Activated CD4-positive, alpha-beta T cell treated with anti-CD3 and anti-CD28 coated beads for 36 hours (primary cell): ENCODE measurements at regions not wholly inside any gene's neighbourhood (a gene's known extent, or its start where the extent isn't known, plus 50 kb on each side); places are given as distances from the start of the nearest gene placed in this dataset.

ENCODE experiments used
- ATAC-seq: fragments of 200-7000 bp; cut with Tn5 transposase; one replicate; pipeline ENCODE4 v1.10.0; 2021; ENCODE audit warnings: mild to moderate bottlenecking, moderate library complexity
- CTCF ChIA-PET: fragments of 350-600 bp; sonication (Branson Sonifier 250); formaldehyde crosslinking; loops from one replicate; lab custom pipeline; 2021; ENCODE audit warnings: antibody characterized with exemption; lab: Charles Lee
- POLR2A ChIA-PET: fragments of 350-600 bp; sonication (Branson Sonifier 250); formaldehyde crosslinking; loops from one replicate; lab custom pipeline; 2021; ENCODE audit warnings: antibody characterized with exemption, inconsistent platforms; lab: Charles Lee
- DNase-seq: peaks from one replicate; pipeline ENCODE4 v3.0.0-alpha.2; 2020
- H3K27ac Mint-ChIP-seq: one replicate; pipeline ENCODE4 v1.8.0; 2021; ENCODE audit warnings: mixed read lengths
- H3K27me3 Mint-ChIP-seq: one replicate; pipeline ENCODE4 v1.8.0; 2021; ENCODE audit warnings: mixed read lengths
- H3K36me3 Mint-ChIP-seq: one replicate; pipeline ENCODE4 v1.8.0; 2021; ENCODE audit warnings: low read depth, mixed read lengths
- H3K4me1 Mint-ChIP-seq: one replicate; pipeline ENCODE4 v1.8.0; 2021; ENCODE audit warnings: mixed read lengths
- H3K4me3 Mint-ChIP-seq: one replicate; pipeline ENCODE4 v1.8.0; 2021; ENCODE audit warnings: mild to moderate bottlenecking, moderate library complexity, mixed read lengths
- H3K9me3 Mint-ChIP-seq: one replicate; pipeline ENCODE4 v1.8.0; 2021; ENCODE audit warnings: low read depth, mixed read lengths
- intact Hi-C, 2 experiments: fragments of 100-400 bp; cut with DNase I in 1 of 2; cut with micrococcal nuclease in 1 of 2; formaldehyde crosslinking; loops; one replicate each; pipeline versions ENCODE4 v1.14.2 to v1.15.1; 2022 to 2024; cut with DNase I, micrococcal nuclease

DNA sequence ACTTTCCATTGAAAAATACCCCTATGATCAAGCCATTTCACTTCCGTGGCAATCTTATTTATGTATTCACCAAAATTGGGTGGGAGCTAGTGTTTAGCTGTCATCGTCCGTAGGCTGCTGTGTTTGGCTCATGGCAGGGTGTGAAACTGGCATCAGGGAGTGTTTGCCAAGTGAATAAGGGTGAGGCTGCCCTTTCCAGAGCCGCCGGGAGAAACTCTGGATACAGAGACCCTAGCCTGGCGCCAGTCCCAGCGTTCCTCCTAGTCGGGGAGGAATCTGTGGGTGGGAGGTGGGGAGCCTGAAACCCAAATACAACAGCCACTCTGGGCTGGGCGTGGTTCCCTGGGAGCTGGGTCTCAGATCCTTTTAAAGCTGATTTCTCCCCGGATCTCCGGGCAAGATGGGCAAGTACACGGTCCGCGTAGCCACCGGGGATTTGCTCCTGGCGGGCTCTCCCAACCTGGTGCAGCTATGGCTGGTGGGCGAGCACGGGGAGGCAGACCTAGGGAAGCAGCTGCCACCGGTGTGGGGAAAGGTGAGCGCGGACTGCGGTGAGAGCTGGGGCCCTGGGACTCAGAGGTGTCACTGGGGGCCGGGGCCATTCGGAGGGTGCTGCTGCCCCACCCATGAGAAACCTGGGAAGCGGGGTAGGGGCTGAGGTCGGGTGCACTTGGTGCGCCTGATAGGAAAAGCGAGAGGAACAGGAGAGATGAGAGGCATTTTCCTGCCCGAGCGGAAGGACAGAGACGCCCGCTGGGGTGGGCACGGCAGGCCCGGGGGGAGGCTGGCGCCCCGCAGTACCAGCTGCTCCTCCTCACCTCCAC, 62.1 kb upstream of the TEKT1 start:
- Mint-ChIP-seq H3K27me3 (peaks cover 36% of the 10 kb centered on the region), H3K9me3 (peaks cover 3% of the 10 kb centered on the region), H3K27ac (no peak overlapping the region), H3K36me3 (peaks cover 2% of the 10 kb centered on the region), H3K4me3 (no peak overlapping the region), H3K4me1 (no peaks in the 10 kb centered on the region)
- DNase-seq (no peak), ATAC-seq (no peak)
- ChIA-PET POLR2A (no interaction called here), CTCF (interaction anchor here (0.5 to 4.3 kb wide), 11 partner anchors 10 to 226 kb away, joined by 3 to 35 read pairs (median 4); no protein-coding TSS in a partner anchor)
- intact Hi-C loops: loop anchor here in 1 of 2 experiments (1.0 to 5.0 kb wide), 2 partner anchors 50 to 226 kb away; no protein-coding TSS in a partner anchor

DNA sequence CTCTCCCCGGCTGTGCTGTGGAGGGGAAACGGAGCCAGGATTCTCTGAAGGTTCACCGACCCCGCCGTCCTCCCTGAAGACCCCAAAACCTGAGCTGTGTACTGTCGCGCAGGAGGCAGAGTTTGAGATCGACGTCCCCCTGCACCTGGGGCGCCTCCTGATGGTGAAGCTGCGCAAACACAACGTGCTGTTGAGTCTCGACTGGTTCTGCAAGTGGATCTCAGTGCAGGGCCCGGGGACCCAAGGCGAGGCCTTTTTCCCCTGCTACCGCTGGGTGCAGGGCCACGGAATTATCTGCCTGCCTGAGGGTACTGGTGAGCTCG, 62.6 kb upstream of the TEKT1 start:
- H3K36me3 Mint-ChIP-seq: peaks cover 2% of the 10 kb centered on the region
- no peaks in the 10 kb centered on the region for H3K4me1 Mint-ChIP-seq
- ATAC-seq (peak; percentile 55), DNase-seq (peak; percentile 65)
- POLR2A ChIA-PET: no interaction called here
- H3K4me3 Mint-ChIP-seq: no peak overlapping the region
- intact Hi-C loops: loop anchor here in 1 of 2 experiments (1.0 to 5.0 kb wide), 2 partner anchors 51 to 227 kb away; no protein-coding TSS in a partner anchor
- peaks cover 34% of the 10 kb centered on the region for H3K27me3 Mint-ChIP-seq
- CTCF ChIA-PET: interaction anchor here (0.5 to 4.3 kb wide), 10 partner anchors 10 to 124 kb away, joined by 3 to 35 read pairs (median 4); no protein-coding TSS in a partner anchor
- no peaks in the 10 kb centered on the region for H3K9me3 Mint-ChIP-seq
- H3K27ac Mint-ChIP-seq: no peak overlapping the region

DNA sequence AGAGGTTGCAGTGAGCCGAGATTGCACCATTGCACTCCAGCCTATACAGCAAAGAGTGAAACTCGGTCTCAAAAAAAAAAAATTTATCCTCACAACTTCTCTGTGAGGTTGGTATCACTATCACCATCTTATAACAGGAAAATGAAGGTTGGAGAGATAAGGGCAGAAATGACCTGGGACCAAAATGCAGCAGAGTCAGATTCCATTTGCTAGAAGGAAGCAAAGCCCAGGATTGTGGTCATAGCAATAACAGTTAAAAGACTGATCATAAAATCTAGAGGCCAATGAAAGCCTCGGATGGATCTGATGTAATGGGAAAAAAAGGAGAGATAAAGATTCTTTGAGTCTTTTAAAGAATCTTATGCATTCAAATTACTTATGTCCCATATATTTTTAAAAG, 69.6 kb upstream of the TEKT1 start:
- intact Hi-C loops: loop anchor here in 1 of 2 experiments (10.0 kb wide), 1 partner anchor 264 kb away; no protein-coding TSS in a partner anchor
- Mint-ChIP-seq H3K4me3 (no peak overlapping the region), H3K9me3 (no peaks in the 10 kb centered on the region), H3K36me3 (peaks cover 2% of the 10 kb centered on the region), H3K27me3 (peaks cover 11% of the 10 kb centered on the region), H3K4me1 (no peaks in the 10 kb centered on the region), H3K27ac (no peak overlapping the region)
- no peak for DNase-seq
- CTCF ChIA-PET: no interaction called here
- ATAC-seq: no peak
- POLR2A ChIA-PET: no interaction called here

DNA sequence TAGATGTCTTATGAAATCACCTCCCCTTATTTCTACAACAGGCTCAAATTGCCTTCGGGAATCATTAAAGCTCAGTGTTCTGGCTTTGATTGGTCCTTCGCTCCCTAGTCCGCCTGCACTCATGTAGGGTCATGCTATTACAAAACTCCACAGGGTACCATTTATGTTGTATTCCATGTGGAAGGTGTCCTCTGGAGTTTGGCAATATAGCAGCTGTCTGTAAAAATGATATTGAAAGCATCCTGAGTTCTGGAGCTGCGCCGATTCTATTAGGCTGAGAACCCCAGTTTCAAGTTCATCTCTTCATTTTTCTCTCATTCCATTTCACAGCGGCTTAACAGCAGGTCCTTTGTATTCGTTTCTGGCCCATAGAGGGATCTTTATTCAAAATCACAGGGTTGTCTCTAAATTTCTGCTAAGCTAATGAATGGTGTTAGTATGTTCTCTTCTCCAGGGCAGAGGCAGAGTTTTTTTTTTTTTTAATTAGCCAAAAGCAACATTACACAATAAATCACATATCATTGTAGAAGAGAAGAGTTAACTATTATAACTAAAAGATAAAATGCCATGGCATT, 71.9 kb upstream of the TEKT1 start:
- H3K4me3 Mint-ChIP-seq: no peak overlapping the region
- POLR2A ChIA-PET: no interaction called here
- ATAC-seq (no peak), DNase-seq (no peak)
- H3K9me3 Mint-ChIP-seq: no peaks in the 10 kb centered on the region
- no peaks in the 10 kb centered on the region for H3K27me3 Mint-ChIP-seq
- intact Hi-C loops: loop anchor here in 1 of 2 experiments (10.0 kb wide), 1 partner anchor 261 kb away; no protein-coding TSS in a partner anchor
- H3K27ac Mint-ChIP-seq: no peak overlapping the region
- no peaks in the 10 kb centered on the region for H3K4me1 Mint-ChIP-seq
- CTCF ChIA-PET: interaction anchor here (1.0 to 2.7 kb wide), 4 partner anchors 10 to 101 kb away, joined by 6 to 14 read pairs (median 9); no protein-coding TSS in a partner anchor
- no peaks in the 10 kb centered on the region for H3K36me3 Mint-ChIP-seq

DNA sequence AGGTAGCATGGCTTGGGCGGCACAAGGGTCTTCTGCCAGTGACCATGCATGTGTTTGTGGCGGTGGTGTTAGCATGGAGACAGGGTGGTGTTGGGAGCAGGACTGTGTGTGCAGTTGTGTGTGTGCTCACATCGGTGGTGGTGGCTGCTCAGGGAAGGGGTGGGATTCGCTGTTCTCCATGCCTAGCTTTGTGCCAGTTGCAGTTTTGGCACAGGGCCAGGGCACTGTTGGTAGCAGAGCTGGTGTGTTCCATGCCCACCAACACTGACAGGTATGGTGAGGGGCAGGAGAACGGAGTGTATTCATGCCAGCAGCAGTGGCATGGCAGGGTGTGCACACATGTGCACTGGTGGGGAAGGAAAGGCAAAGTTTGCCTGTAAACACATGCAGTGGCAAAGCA, 77.3 kb upstream of the TEKT1 start:
- intact Hi-C loops: loop anchor here in 1 of 2 experiments (10.0 kb wide), 1 partner anchor 256 kb away; no protein-coding TSS in a partner anchor
- H3K4me1 Mint-ChIP-seq: peaks cover 13% of the 10 kb centered on the region
- ChIA-PET POLR2A (no interaction called here), CTCF (interaction anchor here (0.6 to 1.5 kb wide), 3 partner anchors 93 to 163 kb away, joined by 3 to 9 read pairs (median 5); no protein-coding TSS in a partner anchor)
- H3K4me3 Mint-ChIP-seq: no peak overlapping the region
- DNase-seq (no peak), ATAC-seq (no peak)
- no peaks in the 10 kb centered on the region for H3K9me3 Mint-ChIP-seq
- H3K36me3 Mint-ChIP-seq: no peaks in the 10 kb centered on the region
- no peak overlapping the region for H3K27ac Mint-ChIP-seq
- no peaks in the 10 kb centered on the region for H3K27me3 Mint-ChIP-seq

DNA sequence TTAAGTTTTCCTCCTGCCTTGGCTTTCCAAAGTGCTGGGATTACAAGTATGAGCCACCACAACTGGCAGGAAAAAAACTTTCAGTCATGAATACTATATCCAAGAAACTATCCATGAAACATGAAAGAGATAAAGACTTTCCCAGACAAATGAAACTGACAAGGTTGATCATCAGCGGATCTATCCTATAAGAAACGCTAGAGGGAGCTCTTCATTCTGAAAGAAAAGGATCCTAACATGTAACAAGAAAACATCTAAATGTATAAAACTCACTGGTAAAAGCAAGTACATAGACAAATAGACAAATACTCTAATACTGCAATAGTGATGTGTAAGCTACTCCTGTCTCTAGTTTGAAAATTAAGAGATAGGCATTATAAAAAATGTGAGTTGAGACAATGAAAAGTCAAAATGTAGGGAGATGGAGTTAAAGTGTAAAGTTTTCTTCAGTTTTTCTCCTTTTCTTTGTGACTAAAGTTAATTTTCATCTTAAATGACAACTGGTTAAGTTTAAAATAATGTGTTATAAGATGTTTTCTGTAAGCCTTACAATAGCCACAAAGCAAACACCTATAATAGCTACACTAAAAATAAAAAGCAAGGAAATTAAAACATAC, 79.6 kb upstream of the TEKT1 start:
- Mint-ChIP-seq H3K4me3 (no peak overlapping the region), H3K9me3 (no peaks in the 10 kb centered on the region), H3K27me3 (peaks cover 2% of the 10 kb centered on the region), H3K36me3 (no peaks in the 10 kb centered on the region), H3K27ac (no peak overlapping the region), H3K4me1 (peaks cover 22% of the 10 kb centered on the region)
- intact Hi-C loops: loop anchor here (1.0 to 10.0 kb wide), 6 partner anchors 69 to 266 kb away; partner anchors contain the start of gene ASGR1 (in 1 of the 2)
- ATAC-seq (no peak), DNase-seq (no peak)
- POLR2A ChIA-PET: no interaction called here
- CTCF ChIA-PET: interaction anchor here (0.5 to 2.1 kb wide), 57 partner anchors 9 to 1269 kb away, joined by 3 to 83 read pairs (median 4); partner anchors contain the start of genes ALOX12, RNASEK, SLC16A13 and TEKT1

DNA sequence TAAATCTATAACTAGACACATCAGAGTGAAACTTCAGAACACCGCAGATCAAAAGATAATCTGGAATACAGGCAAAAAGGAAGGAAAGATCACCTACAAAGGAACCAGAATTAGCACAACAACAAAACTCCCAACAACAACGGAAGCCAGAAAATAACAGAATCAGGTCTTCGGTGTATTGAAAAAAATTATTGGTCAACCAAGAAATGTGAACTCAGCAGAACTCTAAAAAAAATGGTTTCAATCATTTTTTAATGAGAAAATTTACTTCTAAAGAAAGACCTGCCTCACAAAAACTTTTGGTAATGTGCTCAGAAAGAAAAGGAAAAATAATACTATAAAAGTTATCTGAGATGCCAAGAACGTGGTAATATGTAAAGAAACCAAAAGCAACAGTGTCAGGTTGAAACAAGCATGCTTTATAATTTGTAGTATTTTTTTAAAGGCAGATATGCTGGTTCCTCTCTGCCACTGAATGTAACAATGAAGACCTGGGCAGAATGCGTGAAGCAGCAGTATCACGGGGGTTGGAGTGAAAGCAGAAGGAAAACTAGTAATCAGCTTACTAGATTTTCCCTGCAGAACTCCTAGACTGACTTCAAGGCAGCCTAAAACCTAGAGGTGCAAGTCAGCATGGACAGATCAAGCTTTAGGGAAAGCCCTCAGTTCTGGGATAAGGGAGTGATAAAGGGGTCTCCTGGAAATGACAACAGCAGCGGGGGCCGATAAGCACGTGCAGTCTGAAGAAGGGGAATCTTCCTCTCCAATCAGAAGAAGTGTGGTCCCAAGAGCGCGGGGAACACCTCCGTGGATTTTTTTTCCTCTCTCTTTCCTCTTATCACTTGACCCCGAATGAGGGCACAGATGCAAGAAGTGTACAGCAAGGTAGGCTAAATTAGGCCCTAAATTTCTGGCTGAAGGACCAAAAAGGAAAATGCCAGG, 80.9 kb upstream of the TEKT1 start:
- H3K4me3 Mint-ChIP-seq: no peak overlapping the region
- peaks cover 2% of the 10 kb centered on the region for H3K27me3 Mint-ChIP-seq
- ATAC-seq (no peak), DNase-seq (no peak)
- intact Hi-C loops: loop anchor here (1.0 to 10.0 kb wide), 5 partner anchors 70 to 265 kb away; partner anchors contain the start of gene ASGR1 (in 1 of the 2)
- POLR2A ChIA-PET: no interaction called here
- no peaks in the 10 kb centered on the region for H3K9me3 Mint-ChIP-seq
- CTCF ChIA-PET: interaction anchor here (0.6 to 4.9 kb wide), 5 partner anchors 14 to 1033 kb away, joined by 3 to 157 read pairs (median 5); no protein-coding TSS in a partner anchor
- H3K27ac Mint-ChIP-seq: no peak overlapping the region
- H3K36me3 Mint-ChIP-seq: no peaks in the 10 kb centered on the region
- peaks cover 22% of the 10 kb centered on the region for H3K4me1 Mint-ChIP-seq

DNA sequence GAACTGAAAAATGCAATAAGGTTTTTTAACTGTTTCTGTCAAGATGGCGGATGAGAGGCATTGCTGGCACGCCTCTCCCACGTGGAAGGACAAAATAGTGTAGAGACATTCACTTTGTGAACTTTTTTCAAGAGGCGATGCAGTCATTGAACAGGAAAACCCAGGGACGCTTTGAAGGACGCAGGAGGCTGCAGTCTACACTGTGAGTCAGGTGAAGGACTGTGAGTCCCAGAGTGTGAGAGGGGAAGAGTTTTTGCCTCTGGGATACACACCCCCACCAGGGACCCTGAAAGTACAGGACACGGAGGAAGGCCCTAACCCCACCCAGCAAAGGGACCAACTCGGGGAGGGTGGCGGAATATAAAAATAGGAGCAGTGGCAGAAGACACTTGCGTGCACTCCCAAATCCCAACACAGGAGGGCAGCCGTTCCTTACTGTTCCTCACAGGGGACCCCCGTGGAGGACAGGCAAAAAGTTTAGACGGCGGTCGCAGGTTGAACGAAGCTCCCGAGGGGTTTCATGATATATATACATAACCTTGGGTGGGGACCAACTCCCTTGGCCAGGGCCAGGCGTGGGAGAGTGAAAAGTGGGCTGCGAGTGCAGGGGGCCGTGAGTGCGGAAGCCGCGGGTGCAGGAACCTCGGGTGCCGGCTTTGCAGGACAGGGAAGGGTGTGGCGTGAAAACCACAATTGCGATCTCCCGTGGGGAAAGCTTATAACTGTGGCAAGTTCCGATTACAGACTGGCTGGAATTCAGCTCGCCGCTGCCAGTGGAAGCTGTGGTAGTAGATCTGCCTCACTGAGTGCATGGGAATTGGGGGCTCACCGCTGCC, 82.0 kb upstream of the ALOX12 start:
- H3K36me3 Mint-ChIP-seq: no peaks in the 10 kb centered on the region
- peak overlapping the region; percentile 62 for H3K4me3 Mint-ChIP-seq
- peaks cover 2% of the 10 kb centered on the region for H3K27me3 Mint-ChIP-seq
- DNase-seq (peak; percentile 87), ATAC-seq (peak; percentile 80)
- POLR2A ChIA-PET: interaction anchor here (1.4 kb wide), 1 partner anchor 91 kb away, joined by 4 read pairs; no protein-coding TSS in a partner anchor
- H3K9me3 Mint-ChIP-seq: no peaks in the 10 kb centered on the region
- H3K27ac Mint-ChIP-seq: no peak overlapping the region
- intact Hi-C loops: loop anchor here (1.0 to 10.0 kb wide), 7 partner anchors 72 to 263 kb away; partner anchors contain the start of gene ASGR1 (in 1 of the 2)
- CTCF ChIA-PET: interaction anchor here (0.6 to 4.9 kb wide), 23 partner anchors 11 to 216 kb away, joined by 3 to 157 read pairs (median 4); partner anchors contain the start of gene RNASEK
- H3K4me1 Mint-ChIP-seq: peaks cover 22% of the 10 kb centered on the region

DNA sequence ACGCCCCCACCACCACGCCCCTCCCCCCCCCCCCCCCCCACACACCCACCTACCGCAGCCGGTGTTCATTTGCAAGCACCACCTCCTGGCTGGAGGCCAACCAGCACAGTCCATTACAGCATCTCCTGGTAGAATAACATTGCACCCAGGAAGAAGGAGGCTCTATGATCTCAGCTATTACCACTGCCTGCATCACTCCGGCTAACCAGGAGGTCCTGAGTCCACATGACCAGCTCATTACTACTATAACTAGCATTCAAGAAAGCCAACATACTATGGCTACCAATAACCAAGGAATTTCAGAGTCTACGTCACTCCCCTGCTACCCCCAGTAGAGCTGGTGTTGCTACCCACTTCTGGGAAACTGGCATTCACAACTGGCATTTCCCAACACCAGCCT, 81.1 kb upstream of the ALOX12 start:
- H3K4me3 Mint-ChIP-seq: no peak overlapping the region
- intact Hi-C loops: loop anchor here (1.0 to 10.0 kb wide), 7 partner anchors 47 to 263 kb away; partner anchors contain the start of gene ASGR1 (in 1 of the 2)
- no peaks in the 10 kb centered on the region for H3K36me3 Mint-ChIP-seq
- ChIA-PET CTCF (interaction anchor here (0.5 to 4.9 kb wide), 22 partner anchors 12 to 267 kb away, joined by 3 to 157 read pairs (median 4); partner anchors contain the start of gene RNASEK), POLR2A (interaction anchor here (0.7 to 1.4 kb wide), 2 partner anchors 90 to 249 kb away, joined by 3 to 4 read pairs; no protein-coding TSS in a partner anchor)
- peak; percentile 55 for ATAC-seq
- H3K4me1 Mint-ChIP-seq: peaks cover 22% of the 10 kb centered on the region
- peak; percentile 51 for DNase-seq
- no peak overlapping the region for H3K27ac Mint-ChIP-seq
- H3K9me3 Mint-ChIP-seq: no peaks in the 10 kb centered on the region
- H3K27me3 Mint-ChIP-seq: peaks cover 2% of the 10 kb centered on the region
